ENCODE measurements at regions not wholly inside any gene's neighbourhood (a gene's known extent, or its start where the extent isn't known, plus 50 kb on each side); places are given as distances from the start of the nearest gene placed in this dataset.

- Mint-ChIP-seq H3K4me3 (no peak overlapping the region), H3K4me1 (no peaks in the 10 kb centered on the region), H3K27ac (no peak overlapping the region), H3K27me3 (no peaks in the 10 kb centered on the region), H3K36me3 (ENCODE audit: low read depth) (no peaks in the 10 kb centered on the region), H3K9me3 (no peaks in the 10 kb centered on the region)
- no peak for ATAC-seq (replicated peaks)
Observed at GRCh38 chr20:52469128-52469527, 277.5 kb upstream of the ZFP64 start.

- H3K36me3 Mint-ChIP-seq (ENCODE audit: low read depth) = no peaks in the 10 kb centered on the region
- peaks cover 10% of the 10 kb centered on the region for H3K27me3 Mint-ChIP-seq
- H3K4me3 Mint-ChIP-seq = no peak overlapping the region
- H3K4me1 Mint-ChIP-seq = no peaks in the 10 kb centered on the region
- H3K9me3 Mint-ChIP-seq = no peaks in the 10 kb centered on the region
- no peak overlapping the region for H3K27ac Mint-ChIP-seq
- no peak for ATAC-seq (replicated peaks)
Observed at GRCh38 chr20:52465991-52466390, 274.4 kb upstream of the ZFP64 start.

GRCh38 chr20:52461582-52461981 is 270.0 kb upstream of the ZFP64 start:
- peaks cover 10% of the 10 kb centered on the region for H3K27me3 Mint-ChIP-seq
- H3K4me3 Mint-ChIP-seq = no peak overlapping the region
- no peak for ATAC-seq (replicated peaks)

GRCh38 chr20:52459150-52459549 is 267.6 kb upstream of the ZFP64 start:
- H3K36me3 Mint-ChIP-seq (ENCODE audit: low read depth) = no peaks in the 10 kb centered on the region
- no peaks in the 10 kb centered on the region for H3K9me3 Mint-ChIP-seq
- peaks cover 10% of the 10 kb centered on the region for H3K27me3 Mint-ChIP-seq
- H3K4me1 Mint-ChIP-seq = no peaks in the 10 kb centered on the region
- no peak overlapping the region for H3K27ac Mint-ChIP-seq
- H3K4me3 Mint-ChIP-seq = no peak overlapping the region
- no peak for ATAC-seq (replicated peaks)

More at GRCh38 chr20:52461582-52461981, 270.0 kb upstream of the ZFP64 start:
- Mint-ChIP-seq H3K4me1 (no peaks in the 10 kb centered on the region), H3K9me3 (no peaks in the 10 kb centered on the region), H3K36me3 (ENCODE audit: low read depth) (no peaks in the 10 kb centered on the region), H3K27ac (no peak overlapping the region)

- Mint-ChIP-seq H3K4me1 (no peaks in the 10 kb centered on the region), H3K27ac (no peak overlapping the region), H3K36me3 (ENCODE audit: low read depth) (no peaks in the 10 kb centered on the region), H3K9me3 (no peaks in the 10 kb centered on the region), H3K4me3 (no peak overlapping the region), H3K27me3 (peaks cover 8% of the 10 kb centered on the region)
- no peak for ATAC-seq (replicated peaks)
Observed at GRCh38 chr20:52457826-52458225, 266.2 kb upstream of the ZFP64 start.

- H3K4me3 Mint-ChIP-seq = no peak overlapping the region
- no peaks in the 10 kb centered on the region for H3K4me1 Mint-ChIP-seq
- ATAC-seq (replicated peaks) = no peak
Observed at GRCh38 chr20:52454660-52455059, 263.1 kb upstream of the ZFP64 start.

GRCh38 chr20:52448513-52449232 is 257.1 kb upstream of the ZFP64 start:
- Mint-ChIP-seq H3K4me3 (no peak overlapping the region), H3K9me3 (no peaks in the 10 kb centered on the region), H3K36me3 (ENCODE audit: low read depth) (no peaks in the 10 kb centered on the region), H3K27me3 (no peaks in the 10 kb centered on the region), H3K27ac (no peak overlapping the region), H3K4me1 (no peaks in the 10 kb centered on the region)
- no peak for ATAC-seq (replicated peaks)

More at GRCh38 chr20:52454660-52455059, 263.1 kb upstream of the ZFP64 start:
- Mint-ChIP-seq H3K27ac (no peak overlapping the region), H3K9me3 (no peaks in the 10 kb centered on the region), H3K27me3 (no peaks in the 10 kb centered on the region), H3K36me3 (ENCODE audit: low read depth) (no peaks in the 10 kb centered on the region)

- Mint-ChIP-seq H3K9me3 (no peaks in the 10 kb centered on the region), H3K36me3 (ENCODE audit: low read depth) (no peaks in the 10 kb centered on the region), H3K27me3 (no peaks in the 10 kb centered on the region), H3K27ac (no peak overlapping the region), H3K4me3 (no peak overlapping the region), H3K4me1 (no peaks in the 10 kb centered on the region)
- no peak for ATAC-seq (replicated peaks)
Observed at GRCh38 chr20:52447225-52447551, 255.6 kb upstream of the ZFP64 start.

GRCh38 chr20:52446421-52447224 is 255.0 kb upstream of the ZFP64 start:
- ATAC-seq (replicated peaks) = no peak
- Mint-ChIP-seq H3K9me3 (no peaks in the 10 kb centered on the region), H3K4me1 (no peaks in the 10 kb centered on the region), H3K27ac (no peak overlapping the region), H3K36me3 (ENCODE audit: low read depth) (no peaks in the 10 kb centered on the region), H3K4me3 (no peak overlapping the region), H3K27me3 (no peaks in the 10 kb centered on the region)

GRCh38 chr20:52444455-52444854 is 252.9 kb upstream of the ZFP64 start:
- H3K27me3 Mint-ChIP-seq = no peaks in the 10 kb centered on the region
- ATAC-seq (replicated peaks) = no peak
- H3K4me3 Mint-ChIP-seq = no peak overlapping the region
- no peaks in the 10 kb centered on the region for H3K9me3 Mint-ChIP-seq
- no peaks in the 10 kb centered on the region for H3K36me3 Mint-ChIP-seq (ENCODE audit: low read depth)
- no peaks in the 10 kb centered on the region for H3K4me1 Mint-ChIP-seq
- H3K27ac Mint-ChIP-seq = no peak overlapping the region

GRCh38 chr20:52443874-52444273 is 252.3 kb upstream of the ZFP64 start:
- H3K27ac Mint-ChIP-seq = no peak overlapping the region

GRCh38 chr20:52441710-52442109 is 250.1 kb upstream of the ZFP64 start:
- no peak overlapping the region for H3K4me3 Mint-ChIP-seq
- H3K9me3 Mint-ChIP-seq = no peaks in the 10 kb centered on the region
- H3K36me3 Mint-ChIP-seq (ENCODE audit: low read depth) = no peaks in the 10 kb centered on the region
- no peak overlapping the region for H3K27ac Mint-ChIP-seq
- H3K4me1 Mint-ChIP-seq = no peaks in the 10 kb centered on the region
- no peaks in the 10 kb centered on the region for H3K27me3 Mint-ChIP-seq
- no peak for ATAC-seq (replicated peaks)

More at GRCh38 chr20:52443874-52444273, 252.3 kb upstream of the ZFP64 start:
- Mint-ChIP-seq H3K4me3 (no peak overlapping the region), H3K27me3 (no peaks in the 10 kb centered on the region), H3K4me1 (no peaks in the 10 kb centered on the region), H3K36me3 (ENCODE audit: low read depth) (no peaks in the 10 kb centered on the region), H3K9me3 (no peaks in the 10 kb centered on the region)
- ATAC-seq (replicated peaks) = no peak

- ATAC-seq (replicated peaks) = no peak
- H3K36me3 Mint-ChIP-seq (ENCODE audit: low read depth) = no peaks in the 10 kb centered on the region
- no peaks in the 10 kb centered on the region for H3K9me3 Mint-ChIP-seq
- H3K27ac Mint-ChIP-seq = no peak overlapping the region
- no peaks in the 10 kb centered on the region for H3K27me3 Mint-ChIP-seq
- no peaks in the 10 kb centered on the region for H3K4me1 Mint-ChIP-seq
- no peak overlapping the region for H3K4me3 Mint-ChIP-seq
Observed at GRCh38 chr20:52439375-52439774, 247.8 kb upstream of the ZFP64 start.

- Mint-ChIP-seq H3K27ac (no peak overlapping the region), H3K9me3 (no peaks in the 10 kb centered on the region), H3K36me3 (ENCODE audit: low read depth) (no peaks in the 10 kb centered on the region), H3K27me3 (no peaks in the 10 kb centered on the region), H3K4me1 (no peaks in the 10 kb centered on the region), H3K4me3 (no peak overlapping the region)
- no peak for ATAC-seq (replicated peaks)
Observed at GRCh38 chr20:52438326-52438963, 246.9 kb upstream of the ZFP64 start.

- no peak for ATAC-seq (replicated peaks)
- no peak overlapping the region for H3K27ac Mint-ChIP-seq
- no peaks in the 10 kb centered on the region for H3K27me3 Mint-ChIP-seq
- H3K36me3 Mint-ChIP-seq (ENCODE audit: low read depth) = no peaks in the 10 kb centered on the region
- no peaks in the 10 kb centered on the region for H3K4me1 Mint-ChIP-seq
- H3K4me3 Mint-ChIP-seq = no peak overlapping the region
- peaks cover 4% of the 10 kb centered on the region for H3K9me3 Mint-ChIP-seq
Observed at GRCh38 chr20:52434453-52434852, 242.9 kb upstream of the ZFP64 start.
